GM19463 (cell line): ENCODE measurements at regions not wholly inside any gene's neighbourhood (a gene's known extent, or its start where the extent isn't known, plus 50 kb on each side); places are given as distances from the start of the nearest gene placed in this dataset.

ENCODE experiments used
- ATAC-seq: cut with Tn5 transposase; IDR thresholded peaks from one replicate; pipeline ENCODE4 v1.9.1; 2021; ENCODE audit warnings: mild to moderate bottlenecking, moderate library complexity; ENCODE audit not compliant: unreplicated experiment

DNA sequence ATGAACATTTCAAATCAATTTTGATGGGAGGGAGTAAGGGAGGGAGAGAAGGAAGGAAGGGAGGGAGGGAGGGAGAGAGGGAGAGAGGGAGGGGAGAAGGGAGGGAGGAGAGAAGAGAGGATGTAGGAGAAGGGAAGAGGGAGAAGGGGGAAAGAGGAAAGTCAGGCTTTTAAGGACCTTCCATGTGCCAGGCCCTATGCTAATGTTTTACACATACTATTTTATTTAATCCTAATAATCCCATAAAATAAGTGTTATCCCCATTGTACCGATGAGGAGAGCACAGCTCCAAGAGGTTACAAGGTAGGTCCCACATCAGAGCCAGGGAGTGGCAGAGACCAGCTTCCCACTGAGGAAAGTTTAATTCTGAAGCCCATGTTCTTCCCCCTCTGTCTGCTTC, 341.9 kb downstream of the RAB28 start:
- ATAC-seq, result no peak

DNA sequence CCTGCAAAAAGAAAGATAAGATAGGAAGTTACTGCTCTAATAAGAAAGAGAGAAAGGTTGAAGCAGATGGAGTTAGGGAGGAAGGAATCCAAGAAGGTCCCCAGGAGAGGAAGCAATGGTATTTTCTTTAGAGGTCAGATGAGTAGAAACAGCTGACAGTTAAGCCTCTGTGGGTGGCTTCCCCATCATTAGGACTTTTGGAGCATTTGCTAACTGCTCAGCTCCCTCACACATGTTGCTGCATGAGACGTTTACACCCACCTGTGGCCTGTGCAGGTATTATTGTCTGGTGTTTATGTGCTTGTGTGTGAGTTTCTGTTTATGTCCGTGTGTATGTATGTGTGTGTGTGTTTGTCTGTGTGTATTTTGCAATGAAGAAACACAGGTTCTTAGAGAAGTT, 346.8 kb downstream of the RAB28 start:
- no peak for ATAC-seq

DNA sequence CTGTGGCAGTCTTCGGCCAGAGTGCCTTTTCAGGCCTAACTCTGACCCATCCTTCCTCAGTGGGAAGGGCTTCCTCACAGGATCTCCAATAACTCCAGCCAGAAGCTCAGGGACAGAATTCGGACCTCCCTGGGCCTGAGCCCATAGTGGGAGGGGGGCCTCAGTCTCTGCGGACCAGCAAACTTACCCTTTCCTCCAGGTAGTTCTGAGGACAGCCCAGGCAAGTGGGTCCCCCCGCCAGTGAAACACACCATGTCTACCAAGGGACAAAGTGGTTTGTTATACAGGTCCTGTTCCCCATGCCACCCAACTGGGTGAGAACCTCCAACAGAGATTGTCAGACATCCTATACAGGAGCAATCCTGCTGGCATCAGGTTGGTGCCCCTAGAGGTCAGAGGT, 350.4 kb downstream of the RAB28 start:
- no peak for ATAC-seq

DNA sequence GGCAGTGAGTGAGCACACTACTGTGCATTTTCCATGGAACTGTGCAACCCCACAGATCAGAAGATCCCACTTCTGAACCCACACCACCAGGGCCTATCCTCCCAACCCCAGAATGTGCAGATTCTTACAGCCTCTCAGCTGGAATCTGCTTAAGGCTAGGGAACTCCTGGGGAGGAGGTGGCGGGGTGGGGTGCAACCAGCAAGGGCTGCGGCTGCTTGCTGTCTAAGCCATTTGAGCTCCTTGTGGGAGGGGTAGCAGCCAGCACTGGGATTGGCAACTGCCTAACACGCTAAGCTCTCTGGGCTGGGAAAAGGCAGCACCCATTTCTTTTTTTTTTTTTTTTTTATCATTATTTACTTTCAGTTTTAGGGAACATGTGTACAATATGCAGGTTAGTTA, 353.3 kb downstream of the RAB28 start:
- no peak for ATAC-seq

DNA sequence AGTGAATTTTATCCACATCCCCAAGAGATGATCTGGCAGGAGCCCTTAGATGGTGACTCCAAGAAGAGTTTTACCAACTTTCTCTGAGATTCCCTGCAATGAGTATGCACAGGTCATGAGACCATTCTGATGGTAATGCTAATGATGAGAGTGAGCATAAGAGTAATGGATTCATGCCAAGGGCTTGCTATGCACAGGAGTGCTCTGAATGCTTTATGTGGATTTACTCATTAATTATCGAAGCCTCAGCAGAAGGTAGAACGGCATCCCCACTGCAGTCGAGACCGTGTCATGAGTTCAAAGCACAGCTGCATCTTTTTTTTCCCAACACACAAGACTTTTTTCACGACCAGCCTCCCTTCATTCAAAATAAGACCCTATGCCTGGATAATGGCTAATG, 355.0 kb downstream of the RAB28 start:
- no peak for ATAC-seq

DNA sequence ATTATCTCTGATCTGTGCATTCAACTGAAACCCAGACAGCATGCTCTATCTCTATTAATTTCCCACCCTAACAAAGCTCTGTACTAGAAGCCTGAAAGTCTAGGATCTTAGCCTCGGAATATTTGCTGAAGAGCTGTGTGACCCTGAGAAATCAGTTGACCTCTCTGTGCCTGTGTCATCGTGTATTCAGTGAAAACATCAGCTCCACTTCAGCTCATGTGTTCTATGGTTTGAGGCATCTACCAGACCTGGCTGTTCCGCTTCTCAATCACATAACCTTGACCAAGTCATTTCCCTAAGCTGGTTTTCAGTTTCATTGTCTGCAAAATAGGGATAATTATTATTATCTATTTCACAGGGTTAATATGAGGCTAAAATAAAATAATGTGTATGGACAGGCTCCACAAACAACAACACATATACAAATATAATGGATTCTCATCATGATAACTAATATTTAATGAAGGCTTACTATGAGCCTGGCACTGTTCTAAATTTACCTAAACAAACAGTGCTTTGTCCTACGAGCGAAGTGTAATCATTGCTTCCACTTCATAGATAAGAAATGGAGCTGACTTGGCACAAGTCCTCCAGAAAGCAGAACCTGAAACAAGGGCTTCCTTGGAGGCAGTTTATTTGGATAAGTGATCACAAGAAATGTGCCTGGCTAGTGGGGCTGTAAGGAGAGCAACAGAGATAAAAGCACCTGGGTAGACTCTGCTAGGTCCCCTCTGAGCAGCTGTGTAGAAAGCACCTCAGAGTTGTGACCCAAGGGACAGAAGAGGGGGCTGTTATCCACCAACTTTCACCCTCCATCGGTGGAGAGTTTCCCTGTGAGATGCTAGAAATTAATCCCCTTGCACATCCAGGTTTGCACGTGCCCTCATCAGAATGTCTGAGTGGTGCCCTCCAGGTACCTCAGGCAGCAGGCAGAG, 356.9 kb downstream of the RAB28 start:
- no peak for ATAC-seq

DNA sequence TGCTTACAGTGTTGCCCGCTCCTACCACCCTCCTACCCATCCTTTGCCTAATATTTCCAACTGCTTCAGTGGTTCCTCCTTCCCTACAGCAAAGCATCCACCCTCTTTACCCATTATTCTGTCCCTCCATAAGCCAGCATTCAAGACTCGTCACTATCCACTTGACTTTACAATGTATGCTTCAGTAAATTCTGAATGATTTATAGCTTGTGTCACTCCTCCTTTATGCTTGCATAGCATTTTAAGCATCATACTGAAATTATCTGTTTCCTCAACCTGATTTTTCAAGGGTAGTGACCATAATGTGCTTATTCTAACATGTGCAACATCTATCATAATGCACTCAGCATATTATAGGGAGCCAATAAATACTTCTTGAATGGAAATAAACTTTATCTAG, 365.5 kb downstream of the RAB28 start:
- ATAC-seq, result no peak

DNA sequence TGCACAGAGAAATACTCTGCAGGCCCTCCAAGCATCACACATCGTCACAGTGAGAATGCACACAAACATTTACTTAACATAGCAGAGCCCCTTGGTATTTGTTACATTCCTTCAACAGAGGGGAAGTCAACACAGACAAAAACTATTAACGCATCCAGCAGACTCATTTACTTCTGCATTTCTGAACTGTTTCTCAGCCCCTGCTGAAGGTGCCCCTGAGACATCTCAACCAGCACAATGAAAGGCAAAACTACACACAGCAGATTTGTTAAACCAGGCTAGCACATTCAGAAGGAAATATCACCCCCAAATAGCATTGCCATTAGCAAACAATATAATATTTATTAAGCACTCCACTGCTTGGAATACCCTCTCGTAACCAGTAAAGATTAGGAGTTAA, 367.0 kb downstream of the RAB28 start:
- no peak for ATAC-seq

DNA sequence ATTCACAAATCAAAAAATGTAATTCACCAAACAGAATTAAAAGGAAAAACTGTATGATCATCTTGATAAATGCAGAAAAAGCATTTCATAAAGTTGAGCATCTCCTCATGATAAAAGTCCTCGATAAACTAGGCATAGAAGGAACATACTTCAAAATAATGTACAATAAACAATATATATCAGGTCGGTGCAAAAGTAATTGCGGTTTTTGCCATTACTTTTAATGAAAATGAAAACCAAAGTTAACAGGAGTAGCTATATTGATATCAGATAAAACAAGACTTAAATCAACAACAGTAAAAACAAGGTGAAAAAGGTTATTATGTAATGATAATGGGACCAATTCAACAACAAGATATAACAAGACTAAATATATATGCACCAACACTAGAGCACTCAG, 372.1 kb downstream of the RAB28 start:
- ATAC-seq, result no peak

DNA sequence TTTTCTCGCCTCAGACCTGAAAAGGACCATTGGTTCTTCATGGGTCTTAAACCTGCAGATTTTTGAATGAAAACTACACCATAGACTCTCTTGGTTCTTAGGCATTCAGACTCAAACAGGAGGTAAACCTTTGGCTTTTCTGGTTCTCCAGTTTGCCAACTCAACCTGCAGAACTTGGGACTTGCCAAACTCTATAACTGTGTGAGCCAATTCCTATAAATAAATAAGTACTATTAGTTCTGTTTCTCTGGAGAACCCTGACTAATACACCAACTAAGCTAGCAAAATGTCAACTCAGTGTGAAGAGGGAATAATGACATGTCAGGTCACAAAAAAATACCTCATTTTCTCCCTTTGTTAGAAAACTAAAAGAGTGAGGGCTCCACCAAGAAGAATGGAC, 374.6 kb downstream of the RAB28 start:
- no peak for ATAC-seq

DNA sequence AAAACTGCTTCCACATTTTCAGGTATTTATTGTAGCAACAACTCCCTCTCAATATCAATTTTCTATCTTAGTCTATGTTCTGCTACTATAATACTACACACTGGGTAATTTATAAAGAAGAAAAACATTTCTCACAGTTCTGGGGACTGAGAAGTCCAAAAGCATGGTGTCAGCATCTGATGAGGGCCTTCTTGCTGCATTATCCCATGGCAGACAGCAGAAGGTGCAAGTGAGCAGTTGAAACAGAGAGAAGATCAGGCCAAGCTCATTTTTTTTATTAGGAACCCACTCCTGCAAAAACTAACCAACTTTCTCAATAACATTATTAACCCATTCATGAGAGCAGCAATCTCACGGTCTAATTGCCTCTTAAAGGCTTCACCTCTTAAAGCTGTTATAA, 376.0 kb downstream of the RAB28 start:
- ATAC-seq, result no peak

DNA sequence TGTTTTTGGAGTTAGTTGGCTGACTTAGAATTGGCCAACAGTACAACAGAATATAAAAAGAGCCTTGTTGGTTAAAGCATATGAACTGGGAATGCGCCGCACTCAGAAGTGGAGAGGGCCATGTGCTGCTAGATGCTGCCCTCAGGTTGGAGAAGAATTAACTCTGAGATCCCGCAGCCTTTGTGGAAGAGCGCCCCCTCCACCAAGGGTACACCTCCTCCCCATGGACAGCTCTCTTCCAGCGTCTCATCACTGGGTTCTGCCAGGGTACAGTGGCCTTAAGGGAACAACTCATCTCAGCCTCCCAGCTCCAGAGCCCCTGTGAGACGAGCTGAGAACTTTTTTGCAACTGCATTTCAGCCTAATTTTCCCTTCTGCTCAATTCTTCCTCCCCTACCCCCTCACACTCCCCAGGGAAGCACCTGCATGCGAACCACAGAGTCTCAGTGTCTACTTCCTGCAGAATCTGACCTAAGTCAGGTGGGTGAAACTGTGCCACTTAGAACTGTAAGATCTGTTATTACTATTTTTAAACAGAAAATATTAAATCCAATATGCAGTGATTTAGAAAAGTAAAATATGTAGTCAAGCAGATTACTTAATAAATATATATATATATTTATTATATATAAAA, 380.6 kb downstream of the RAB28 start:
- no peak for ATAC-seq

DNA sequence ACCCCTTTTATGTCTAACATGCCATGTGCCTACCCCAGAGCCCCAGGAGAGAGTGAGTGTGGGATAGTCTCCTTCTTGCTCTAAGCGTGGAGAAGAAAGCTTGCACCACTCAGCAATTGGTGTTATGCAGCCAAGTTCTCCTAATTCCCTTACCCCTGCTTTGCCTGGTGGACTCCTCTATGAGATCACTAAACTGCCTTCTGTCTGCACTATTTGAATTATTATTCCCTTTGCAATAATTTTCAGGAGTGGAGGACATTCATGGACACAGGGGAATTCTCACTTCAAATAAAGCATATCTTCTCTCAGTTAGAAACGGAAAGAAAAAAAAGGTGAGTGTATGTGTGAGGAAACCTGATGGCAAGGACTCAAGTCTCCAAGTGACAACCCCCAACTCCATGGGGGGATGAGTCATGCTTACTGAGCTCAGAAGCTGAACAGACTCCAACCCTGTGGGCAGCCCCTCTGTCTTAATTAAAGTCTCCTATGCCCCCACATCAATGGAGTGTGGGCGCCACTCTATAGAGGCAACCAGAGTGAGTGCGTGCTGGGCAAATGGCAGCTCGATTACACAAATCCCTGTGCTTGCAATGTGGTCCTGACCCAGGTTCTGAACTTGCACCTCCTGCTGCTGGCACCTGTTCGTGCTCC, 381.9 kb downstream of the RAB28 start:
- ATAC-seq, result no peak

DNA sequence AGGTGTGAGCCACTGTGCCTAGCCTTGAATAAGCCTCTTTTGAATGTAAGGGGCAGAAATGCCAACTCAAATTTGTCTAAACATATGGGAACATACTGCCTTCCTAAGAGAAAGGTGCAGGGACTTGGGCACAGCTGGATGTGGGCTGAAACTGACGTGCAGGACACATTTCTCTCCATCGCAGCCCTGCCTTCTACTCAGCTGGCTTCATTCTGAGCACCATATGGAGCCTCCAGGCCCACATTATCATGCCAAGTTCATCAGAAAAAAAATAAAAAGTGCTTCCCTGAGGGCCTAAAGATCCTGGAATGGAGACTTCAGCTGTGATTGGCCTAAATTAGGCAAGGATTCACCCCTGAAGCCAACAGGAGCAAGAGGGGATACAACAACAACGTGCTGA, 386.2 kb downstream of the RAB28 start:
- no peak for ATAC-seq

DNA sequence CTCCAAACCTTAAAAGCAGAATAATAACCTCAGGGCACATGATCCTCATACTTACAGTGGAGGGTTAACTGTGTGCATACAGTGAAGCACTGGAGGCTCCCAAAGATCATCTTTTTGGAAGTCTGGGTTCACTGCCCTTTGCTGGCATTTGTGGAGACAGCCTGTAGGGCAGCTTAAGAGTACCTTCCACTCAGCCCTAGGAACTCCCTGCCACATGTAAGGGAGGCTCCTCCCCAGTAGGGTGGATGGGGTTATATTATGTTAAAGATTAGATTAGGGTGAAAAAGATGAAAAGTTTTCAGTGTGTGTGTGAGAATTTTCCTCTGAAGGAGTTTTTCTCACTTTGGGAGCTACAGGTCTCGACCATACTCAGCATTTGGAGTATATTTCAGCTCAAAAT, 388.4 kb downstream of the RAB28 start:
- ATAC-seq, result no peak

DNA sequence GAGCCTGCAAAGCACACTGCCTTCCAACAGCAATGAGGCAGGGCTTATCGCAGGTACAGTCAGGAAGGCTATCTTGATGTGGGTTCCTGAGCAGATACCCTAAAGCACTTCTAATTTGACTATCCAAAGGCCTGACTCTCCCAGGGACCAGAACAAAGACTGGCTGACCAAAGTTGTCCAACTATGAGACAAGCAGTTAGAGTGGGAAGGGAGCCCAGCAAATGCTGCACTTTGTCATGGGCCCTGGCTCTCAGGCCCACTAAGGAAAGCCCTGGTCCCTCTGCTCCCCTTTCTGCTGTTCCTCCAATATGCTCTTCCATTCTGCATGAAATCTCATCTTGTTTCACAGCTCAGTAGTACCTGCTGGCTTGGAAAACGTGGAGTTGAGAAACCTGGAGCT, 391.0 kb downstream of the RAB28 start:
- no peak for ATAC-seq

DNA sequence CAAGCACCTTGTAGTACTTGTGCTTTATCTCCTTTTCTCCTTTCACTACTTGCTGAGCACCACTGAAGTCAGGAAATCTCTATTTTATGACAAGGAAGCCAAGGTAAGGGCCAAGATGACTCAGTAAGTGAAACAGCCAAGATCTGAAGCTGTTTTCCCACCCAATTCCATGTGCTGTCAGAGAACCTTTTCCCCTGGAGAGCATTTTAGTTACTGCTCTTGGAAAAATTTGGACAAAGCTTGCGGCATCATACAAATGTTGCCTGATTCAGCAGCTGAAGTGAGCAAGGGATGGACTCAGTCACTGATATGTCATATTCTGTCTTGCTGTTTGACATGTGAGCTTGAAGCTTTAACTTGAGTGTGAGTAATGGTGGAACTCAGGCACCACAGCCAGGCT, 391.4 kb downstream of the RAB28 start:
- ATAC-seq, result no peak

DNA sequence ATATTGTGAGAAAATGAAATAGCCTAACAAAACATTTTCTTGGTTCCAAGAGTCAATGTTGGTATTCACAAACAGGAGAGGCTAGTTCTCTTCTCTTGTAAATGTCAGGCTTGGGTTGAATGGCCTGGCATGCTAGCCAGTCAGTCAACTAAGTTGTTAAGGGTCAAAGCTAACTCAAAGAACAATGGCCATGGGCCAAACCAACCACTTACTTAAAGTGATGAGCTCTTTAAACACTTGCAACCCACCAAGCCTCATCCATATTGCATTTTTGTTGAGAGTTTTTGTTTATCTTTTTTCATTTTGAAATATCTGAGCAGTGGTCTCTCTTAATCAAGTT, 394.5 kb downstream of the RAB28 start:
- ATAC-seq, result no peak

DNA sequence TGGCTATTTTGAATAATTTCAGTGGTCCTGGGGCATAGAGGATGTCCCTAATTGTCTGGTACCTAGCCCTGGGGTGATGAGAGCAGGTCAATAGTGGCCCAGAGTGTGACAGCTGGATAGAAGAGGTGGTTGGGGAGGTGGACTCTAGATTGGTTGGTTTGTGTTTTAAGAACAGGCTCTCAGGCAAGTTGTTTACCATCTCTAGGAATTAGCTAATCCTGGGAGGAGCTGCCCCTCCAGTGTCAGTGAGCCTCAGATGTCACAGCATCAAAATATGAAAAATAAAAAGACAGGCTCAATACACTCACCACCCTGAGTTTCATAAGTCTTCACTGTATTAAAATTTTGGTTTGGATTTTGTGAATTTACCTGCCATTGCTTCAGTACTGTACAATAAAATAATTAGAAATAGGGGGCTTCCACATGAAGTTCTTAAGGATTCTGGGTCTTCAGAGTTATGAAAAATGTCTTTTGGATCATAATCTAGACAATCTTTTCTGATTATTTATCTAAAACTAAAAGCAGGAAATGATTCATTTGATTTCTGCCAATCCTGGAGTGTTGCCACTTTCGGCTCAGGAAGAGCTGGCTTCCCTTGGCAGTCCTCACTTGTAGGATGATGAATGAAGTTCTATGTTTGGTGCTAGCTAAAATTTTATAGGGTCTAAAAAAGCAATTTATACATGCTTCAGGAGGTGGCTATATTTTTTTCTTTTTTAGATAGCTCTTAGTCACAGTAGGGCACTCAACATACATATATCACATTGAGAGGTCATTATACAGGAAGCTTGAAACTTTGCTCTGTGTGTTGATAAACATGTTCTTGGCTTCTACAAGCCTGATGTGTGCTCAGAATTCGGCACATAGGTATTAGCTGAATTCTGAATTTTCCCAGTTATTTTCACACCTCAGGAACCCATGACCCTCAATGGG, 395.1 kb downstream of the RAB28 start:
- no peak for ATAC-seq

DNA sequence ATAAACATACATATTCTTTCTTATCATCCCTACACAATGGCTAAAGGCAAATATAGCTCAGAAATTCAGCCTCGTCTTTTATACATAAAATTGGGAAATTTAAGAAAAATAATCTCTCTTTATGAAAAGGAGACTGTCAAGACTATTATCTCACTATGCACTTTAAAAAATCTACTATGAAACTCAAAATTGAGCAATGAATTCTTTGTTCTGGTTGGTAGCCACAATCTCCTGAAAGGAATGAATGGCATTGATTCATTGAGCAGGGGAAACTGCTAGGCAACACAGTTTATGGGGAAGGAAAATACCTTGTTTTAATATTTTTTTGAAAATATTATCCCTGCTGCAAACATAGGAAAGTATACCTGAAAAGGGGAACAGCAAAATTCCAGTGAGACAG, 397.1 kb downstream of the RAB28 start:
- no peak for ATAC-seq

DNA sequence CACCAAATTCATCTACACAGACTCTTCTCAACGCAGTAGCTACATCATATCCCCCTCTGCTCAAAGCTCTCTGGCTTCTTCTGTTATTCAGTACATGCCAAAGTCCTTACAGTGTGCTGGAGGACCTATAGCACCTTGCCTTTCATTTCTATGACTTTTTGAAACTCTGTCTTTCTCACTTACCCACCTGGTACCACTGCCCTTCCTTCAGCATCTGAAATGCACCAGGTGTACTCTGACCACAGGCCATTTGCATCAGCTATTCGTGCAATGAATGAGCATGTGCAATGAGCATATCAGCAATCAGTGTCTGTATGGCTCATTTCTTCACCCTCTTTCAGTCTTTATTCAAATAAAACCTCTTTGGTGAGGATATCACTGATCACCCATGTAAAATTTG, 399.9 kb downstream of the RAB28 start:
- ATAC-seq, result no peak
